ENCODE measurements at regions not wholly inside any gene's neighbourhood (a gene's known extent, or its start where the extent isn't known, plus 50 kb on each side); places are given as distances from the start of the nearest gene placed in this dataset.

DNA sequence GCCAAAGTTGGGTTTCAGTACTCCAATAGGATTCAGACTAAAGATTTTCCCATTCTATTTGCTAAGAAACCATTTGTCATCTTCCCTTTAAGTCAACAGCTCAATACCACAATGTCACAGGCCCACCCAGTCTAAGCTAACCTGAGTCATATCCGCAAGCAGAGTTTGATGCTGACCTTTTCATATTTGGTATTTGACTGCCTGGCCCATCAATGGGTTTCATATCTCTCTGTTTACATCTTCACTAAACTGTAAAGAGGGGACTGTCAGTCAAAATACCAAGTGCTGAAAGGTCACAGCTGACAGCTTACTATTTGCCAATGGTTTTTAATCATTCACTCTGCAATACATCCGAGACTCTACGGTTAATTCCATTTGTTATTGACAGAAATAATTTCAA is 707.5 kb upstream of the ACTRT1 start:
- Histone ChIP-seq H4K8ac (ENCODE audit: low read depth, low read length) (no peak overlapping the region), H2BK12ac (ENCODE audit: low read length) (no peak overlapping the region), H3K27me3 (ENCODE audit: insufficient read depth, low read length) (no peaks in the 10 kb centered on the region), H3K14ac (ENCODE audit: low read length) (no peak overlapping the region), H3K27ac (ENCODE audit: low read depth, low read length) (no peak overlapping the region), H3K9ac (ENCODE audit: low read length) (no peak overlapping the region), H4K12ac (ENCODE audit: low read depth, low read length) (no peak overlapping the region), H3K18ac (ENCODE audit: low read length) (no peak overlapping the region), H3K79me1 (ENCODE audit: low read length) (no peaks in the 10 kb centered on the region), H3K36me3 (ENCODE audit: control insufficient read depth in 1 of 2, insufficient read depth in 2 of 2, low read length in 2 of 2) (no peaks in the 10 kb centered on the region), H2AK5ac (ENCODE audit: low read length) (no peak overlapping the region), H4K91ac (ENCODE audit: low read depth, low read length) (no peak overlapping the region), H3K4me3 (ENCODE audit: low read depth, low read length) (no peak overlapping the region), H3K23ac (ENCODE audit: low read length) (no peak overlapping the region), H2BK5ac (ENCODE audit: low read depth, low read length, poor library complexity) (no peak overlapping the region), H2BK120ac (ENCODE audit: insufficient read depth, low read length, poor library complexity) (no peak overlapping the region), H3K4ac (ENCODE audit: low read depth, low read length) (no peak overlapping the region), H3K79me2 (ENCODE audit: control insufficient read depth, insufficient read depth, low read length, poor library complexity) (no peaks in the 10 kb centered on the region), H2AFZ (ENCODE audit: insufficient read depth, low read length, poor library complexity) (no peak overlapping the region), H3K4me1 (ENCODE audit: control insufficient read depth in 1 of 2, insufficient read depth in 2 of 2, low read length in 2 of 2) (no peaks in the 10 kb centered on the region), H3K4me2 (ENCODE audit: low read length) (no peak overlapping the region), H3K9me3 (ENCODE audit: insufficient read depth, low read depth, low read length) (no peaks in the 10 kb centered on the region)
- no CpG with 5 or more reads among the region's 3 CpGs for WGBS (ENCODE audit: extremely low coverage, insufficient coverage, insufficient read length)
- DNase-seq = no peak

DNA sequence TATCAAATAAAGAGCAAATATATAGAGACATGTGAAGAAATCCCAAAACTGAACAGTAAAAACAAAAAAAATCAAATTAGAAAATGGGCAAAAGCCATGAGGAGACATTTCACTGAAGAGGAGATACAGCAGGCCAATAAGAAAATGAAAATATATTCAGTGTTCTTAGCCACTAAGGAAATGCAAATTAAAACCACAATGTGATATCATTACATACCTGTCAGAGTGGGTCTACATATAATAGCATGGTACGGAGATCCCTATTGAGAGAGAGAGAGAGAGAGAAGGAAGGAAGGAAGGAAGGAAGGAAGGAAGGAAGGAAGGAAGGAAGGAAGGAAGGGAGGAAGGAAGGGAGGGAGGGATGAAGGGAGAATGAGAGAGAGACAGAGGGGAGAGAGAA is 707.0 kb upstream of the ACTRT1 start:
- H4K8ac ChIP-seq (ENCODE audit: low read depth, low read length) = no peak overlapping the region
- WGBS (ENCODE audit: extremely low coverage, insufficient coverage, insufficient read length) = no CpG with 5 or more reads among the region's 1 CpG
- no peaks in the 10 kb centered on the region for H3K79me1 ChIP-seq (ENCODE audit: low read length)

DNA sequence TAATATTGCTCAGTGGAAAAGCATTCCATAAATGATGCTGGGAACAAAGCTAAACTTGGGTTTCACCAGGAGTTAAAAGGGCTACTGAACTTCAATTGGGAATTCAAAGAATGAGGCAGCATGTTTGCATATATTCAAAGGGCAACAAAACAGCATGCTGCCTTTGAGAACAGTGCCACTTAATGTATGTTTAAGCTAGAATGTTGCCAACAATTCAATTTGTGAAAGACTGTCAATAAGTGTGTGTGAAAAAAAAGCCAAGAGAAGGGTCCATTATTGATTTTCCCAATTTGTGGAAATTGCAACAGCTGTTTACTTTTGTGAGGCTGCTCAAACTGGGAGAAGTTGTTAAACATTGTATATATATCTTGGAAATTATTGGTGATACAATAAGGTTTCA is 701.9 kb upstream of the ACTRT1 start:
- no peak overlapping the region for H4K91ac ChIP-seq (ENCODE audit: low read depth, low read length)
- H3K79me1 ChIP-seq (ENCODE audit: low read length) = no peaks in the 10 kb centered on the region
- DNase-seq = no peak
- H2AFZ ChIP-seq (ENCODE audit: insufficient read depth, low read length, poor library complexity) = no peak overlapping the region
- no peak overlapping the region for H4K8ac ChIP-seq (ENCODE audit: low read depth, low read length)
- no peak overlapping the region for H3K18ac ChIP-seq (ENCODE audit: low read length)
- H3K79me2 ChIP-seq (ENCODE audit: control insufficient read depth, insufficient read depth, low read length, poor library complexity) = no peaks in the 10 kb centered on the region
- H3K4me1 ChIP-seq (ENCODE audit: control insufficient read depth in 1 of 2, insufficient read depth in 2 of 2, low read length in 2 of 2) = no peaks in the 10 kb centered on the region
- no peak overlapping the region for H3K23ac ChIP-seq (ENCODE audit: low read length)
- no peak overlapping the region for H3K9ac ChIP-seq (ENCODE audit: low read length)
- no peak overlapping the region for H3K4me2 ChIP-seq (ENCODE audit: low read length)
- no peak overlapping the region for H3K27ac ChIP-seq (ENCODE audit: low read depth, low read length)
- no peak overlapping the region for H4K12ac ChIP-seq (ENCODE audit: low read depth, low read length)
- no peak overlapping the region for H2BK120ac ChIP-seq (ENCODE audit: insufficient read depth, low read length, poor library complexity)
- H2AK5ac ChIP-seq (ENCODE audit: low read length) = no peak overlapping the region
- no peak overlapping the region for H3K4me3 ChIP-seq (ENCODE audit: low read depth, low read length)
- no peaks in the 10 kb centered on the region for H3K36me3 ChIP-seq (ENCODE audit: control insufficient read depth in 1 of 2, insufficient read depth in 2 of 2, low read length in 2 of 2)
- no peak overlapping the region for H3K4ac ChIP-seq (ENCODE audit: low read depth, low read length)
- H2BK12ac ChIP-seq (ENCODE audit: low read length) = no peak overlapping the region
- no peaks in the 10 kb centered on the region for H3K27me3 ChIP-seq (ENCODE audit: insufficient read depth, low read length)
- H3K9me3 ChIP-seq (ENCODE audit: insufficient read depth, low read depth, low read length) = no peaks in the 10 kb centered on the region
- no peak overlapping the region for H2BK5ac ChIP-seq (ENCODE audit: low read depth, low read length, poor library complexity)
- H3K14ac ChIP-seq (ENCODE audit: low read length) = no peak overlapping the region

More for the DNA sequence above, 707.0 kb upstream of the ACTRT1 start:
- H3K18ac ChIP-seq (ENCODE audit: low read length) = no peak overlapping the region
- no peaks in the 10 kb centered on the region for H3K36me3 ChIP-seq (ENCODE audit: control insufficient read depth in 1 of 2, insufficient read depth in 2 of 2, low read length in 2 of 2)
- H3K79me2 ChIP-seq (ENCODE audit: control insufficient read depth, insufficient read depth, low read length, poor library complexity) = no peaks in the 10 kb centered on the region
- no peak overlapping the region for H4K91ac ChIP-seq (ENCODE audit: low read depth, low read length)
- no peak overlapping the region for H2BK5ac ChIP-seq (ENCODE audit: low read depth, low read length, poor library complexity)
- no peak overlapping the region for H3K4me3 ChIP-seq (ENCODE audit: low read depth, low read length)
- no peaks in the 10 kb centered on the region for H3K27me3 ChIP-seq (ENCODE audit: insufficient read depth, low read length)
- H3K4me2 ChIP-seq (ENCODE audit: low read length) = no peak overlapping the region
- no peak overlapping the region for H3K14ac ChIP-seq (ENCODE audit: low read length)
- H3K9me3 ChIP-seq (ENCODE audit: insufficient read depth, low read depth, low read length) = no peaks in the 10 kb centered on the region
- no peak overlapping the region for H2AFZ ChIP-seq (ENCODE audit: insufficient read depth, low read length, poor library complexity)
- H2AK5ac ChIP-seq (ENCODE audit: low read length) = no peak overlapping the region
- no peak overlapping the region for H3K4ac ChIP-seq (ENCODE audit: low read depth, low read length)
- H2BK12ac ChIP-seq (ENCODE audit: low read length) = no peak overlapping the region
- H3K23ac ChIP-seq (ENCODE audit: low read length) = no peak overlapping the region
- H3K9ac ChIP-seq (ENCODE audit: low read length) = no peak overlapping the region
- H3K27ac ChIP-seq (ENCODE audit: low read depth, low read length) = no peak overlapping the region
- H4K12ac ChIP-seq (ENCODE audit: low read depth, low read length) = no peak overlapping the region
- H2BK120ac ChIP-seq (ENCODE audit: insufficient read depth, low read length, poor library complexity) = no peak overlapping the region
- DNase-seq = no peak
- H3K4me1 ChIP-seq (ENCODE audit: control insufficient read depth in 1 of 2, insufficient read depth in 2 of 2, low read length in 2 of 2) = no peaks in the 10 kb centered on the region

DNA sequence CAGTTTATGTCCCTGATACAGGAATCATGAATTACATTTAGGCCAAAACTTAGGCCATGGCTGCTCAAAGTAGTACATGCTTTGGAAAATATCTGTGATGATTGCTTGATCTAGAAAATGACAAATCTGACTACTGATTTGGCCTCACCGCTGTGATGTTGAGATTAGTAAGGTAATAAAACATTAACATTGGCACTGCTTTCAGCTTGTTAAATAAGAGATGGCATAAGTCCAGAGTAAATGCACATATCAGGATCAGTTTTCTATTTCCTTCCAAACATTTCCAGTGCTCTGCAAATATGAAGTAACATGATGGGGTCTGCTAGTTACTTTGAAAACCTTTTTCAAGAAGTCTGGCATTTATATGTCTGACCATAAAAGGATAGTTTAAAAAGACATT is 687.3 kb upstream of the ACTRT1 start:
- no peak overlapping the region for H2AK5ac ChIP-seq (ENCODE audit: low read length)
- H3K79me2 ChIP-seq (ENCODE audit: control insufficient read depth, insufficient read depth, low read length, poor library complexity) = no peaks in the 10 kb centered on the region
- H4K8ac ChIP-seq (ENCODE audit: low read depth, low read length) = no peak overlapping the region
- no peaks in the 10 kb centered on the region for H3K4me1 ChIP-seq (ENCODE audit: control insufficient read depth in 1 of 2, insufficient read depth in 2 of 2, low read length in 2 of 2)
- no peak overlapping the region for H2AFZ ChIP-seq (ENCODE audit: insufficient read depth, low read length, poor library complexity)
- no peaks in the 10 kb centered on the region for H3K9me3 ChIP-seq (ENCODE audit: insufficient read depth, low read depth, low read length)
- H3K79me1 ChIP-seq (ENCODE audit: low read length) = no peaks in the 10 kb centered on the region
- no CpG with 5 or more reads among the region's 1 CpG for WGBS (ENCODE audit: extremely low coverage, insufficient coverage, insufficient read length)
- no peak overlapping the region for H2BK12ac ChIP-seq (ENCODE audit: low read length)
- H2BK120ac ChIP-seq (ENCODE audit: insufficient read depth, low read length, poor library complexity) = no peak overlapping the region
- no peak overlapping the region for H4K91ac ChIP-seq (ENCODE audit: low read depth, low read length)
- no peaks in the 10 kb centered on the region for H3K27me3 ChIP-seq (ENCODE audit: insufficient read depth, low read length)
- no peak overlapping the region for H2BK5ac ChIP-seq (ENCODE audit: low read depth, low read length, poor library complexity)
- H3K4me2 ChIP-seq (ENCODE audit: low read length) = no peak overlapping the region
- H3K14ac ChIP-seq (ENCODE audit: low read length) = no peak overlapping the region
- no peaks in the 10 kb centered on the region for H3K36me3 ChIP-seq (ENCODE audit: control insufficient read depth in 1 of 2, insufficient read depth in 2 of 2, low read length in 2 of 2)
- H3K18ac ChIP-seq (ENCODE audit: low read length) = no peak overlapping the region
- no peak overlapping the region for H3K4me3 ChIP-seq (ENCODE audit: low read depth, low read length)
- H3K23ac ChIP-seq (ENCODE audit: low read length) = no peak overlapping the region
- H3K27ac ChIP-seq (ENCODE audit: low read depth, low read length) = no peak overlapping the region
- H4K12ac ChIP-seq (ENCODE audit: low read depth, low read length) = no peak overlapping the region
- DNase-seq = no peak
- no peak overlapping the region for H3K4ac ChIP-seq (ENCODE audit: low read depth, low read length)
- no peak overlapping the region for H3K9ac ChIP-seq (ENCODE audit: low read length)

DNA sequence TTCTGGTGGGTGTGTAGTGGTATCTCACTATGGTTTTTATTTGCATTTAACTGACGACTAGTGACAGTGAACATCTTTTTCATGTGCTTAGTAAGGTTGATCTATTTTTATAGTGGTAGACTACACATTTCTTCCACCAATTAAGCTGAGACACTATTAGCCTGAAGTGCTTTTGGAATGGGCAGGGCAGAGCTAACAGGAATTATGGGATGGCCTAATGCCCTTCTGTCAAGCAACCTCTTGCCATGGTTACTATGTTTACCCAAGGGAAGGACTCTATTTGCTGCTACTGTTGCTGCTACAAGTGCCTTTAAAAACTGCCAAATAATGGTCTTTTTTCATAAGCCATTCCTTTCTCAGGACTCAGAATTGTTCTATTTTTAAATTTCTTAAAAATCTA is 676.7 kb upstream of the ACTRT1 start:
- H2BK12ac ChIP-seq (ENCODE audit: low read length) = no peak overlapping the region
- H4K8ac ChIP-seq (ENCODE audit: low read depth, low read length) = no peak overlapping the region
- no peak overlapping the region for H3K9ac ChIP-seq (ENCODE audit: low read length)
- H3K36me3 ChIP-seq (ENCODE audit: control insufficient read depth in 1 of 2, insufficient read depth in 2 of 2, low read length in 2 of 2) = no peaks in the 10 kb centered on the region
- DNase-seq = no peak
- no peaks in the 10 kb centered on the region for H3K79me1 ChIP-seq (ENCODE audit: low read length)
- no peak overlapping the region for H3K4ac ChIP-seq (ENCODE audit: low read depth, low read length)
- no peaks in the 10 kb centered on the region for H3K4me1 ChIP-seq (ENCODE audit: control insufficient read depth in 1 of 2, insufficient read depth in 2 of 2, low read length in 2 of 2)
- H3K27ac ChIP-seq (ENCODE audit: low read depth, low read length) = no peak overlapping the region
- H3K14ac ChIP-seq (ENCODE audit: low read length) = no peak overlapping the region
- H3K18ac ChIP-seq (ENCODE audit: low read length) = no peak overlapping the region
- H4K12ac ChIP-seq (ENCODE audit: low read depth, low read length) = no peak overlapping the region
- H3K27me3 ChIP-seq (ENCODE audit: insufficient read depth, low read length) = no peaks in the 10 kb centered on the region
- no peak overlapping the region for H4K91ac ChIP-seq (ENCODE audit: low read depth, low read length)
- H3K9me3 ChIP-seq (ENCODE audit: insufficient read depth, low read depth, low read length) = no peaks in the 10 kb centered on the region
- no peak overlapping the region for H2AFZ ChIP-seq (ENCODE audit: insufficient read depth, low read length, poor library complexity)
- no peak overlapping the region for H2AK5ac ChIP-seq (ENCODE audit: low read length)
- no peak overlapping the region for H3K4me3 ChIP-seq (ENCODE audit: low read depth, low read length)
- WGBS (ENCODE audit: extremely low coverage, insufficient coverage, insufficient read length) = no CpG with 5 or more reads among the region's 1 CpG
- no peak overlapping the region for H3K4me2 ChIP-seq (ENCODE audit: low read length)
- H3K23ac ChIP-seq (ENCODE audit: low read length) = no peak overlapping the region
- H3K79me2 ChIP-seq (ENCODE audit: control insufficient read depth, insufficient read depth, low read length, poor library complexity) = no peaks in the 10 kb centered on the region
- H2BK120ac ChIP-seq (ENCODE audit: insufficient read depth, low read length, poor library complexity) = no peak overlapping the region
- no peak overlapping the region for H2BK5ac ChIP-seq (ENCODE audit: low read depth, low read length, poor library complexity)
